HG03097 (cell line): ENCODE measurements at regions not wholly inside any gene's neighbourhood (a gene's known extent, or its start where the extent isn't known, plus 50 kb on each side); places are given as distances from the start of the nearest gene placed in this dataset.
"Not testable (repeated sequence)": the region's sequence is repeated elsewhere in the genome, so short reads cannot be mapped to it uniquely, and the experiment has no call there.

Experiments
- ATAC-seq: cut with Tn5 transposase; IDR thresholded peaks from one replicate; pipeline ENCODE4 v1.9.1; 2021; ENCODE audit not compliant: unreplicated experiment, low FRiP score

- no peak for ATAC-seq
Observed at GRCh38 chr2:144654523-144654922, 134.6 kb upstream of the ZEB2 start.

DNA sequence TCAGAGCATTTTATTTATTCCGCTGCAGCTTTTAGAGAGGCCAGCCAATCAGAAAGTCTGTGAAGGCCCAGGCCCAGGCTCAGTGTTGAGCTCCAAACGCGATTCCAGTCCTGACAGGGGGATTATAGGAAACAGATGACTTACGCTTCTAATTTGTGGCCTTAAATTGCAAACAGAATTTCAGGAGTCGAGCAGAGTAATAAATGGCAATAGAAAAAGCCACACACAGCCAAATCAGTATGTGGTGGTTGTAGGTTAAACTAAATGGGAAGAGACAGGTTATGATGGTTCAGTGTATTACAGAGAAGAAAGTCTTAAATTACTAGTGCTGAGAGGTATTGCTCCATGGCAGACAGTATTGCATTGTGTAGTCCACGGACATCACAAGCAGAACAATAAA is 131.0 kb upstream of the ZEB2 start:
- no peak for ATAC-seq

DNA sequence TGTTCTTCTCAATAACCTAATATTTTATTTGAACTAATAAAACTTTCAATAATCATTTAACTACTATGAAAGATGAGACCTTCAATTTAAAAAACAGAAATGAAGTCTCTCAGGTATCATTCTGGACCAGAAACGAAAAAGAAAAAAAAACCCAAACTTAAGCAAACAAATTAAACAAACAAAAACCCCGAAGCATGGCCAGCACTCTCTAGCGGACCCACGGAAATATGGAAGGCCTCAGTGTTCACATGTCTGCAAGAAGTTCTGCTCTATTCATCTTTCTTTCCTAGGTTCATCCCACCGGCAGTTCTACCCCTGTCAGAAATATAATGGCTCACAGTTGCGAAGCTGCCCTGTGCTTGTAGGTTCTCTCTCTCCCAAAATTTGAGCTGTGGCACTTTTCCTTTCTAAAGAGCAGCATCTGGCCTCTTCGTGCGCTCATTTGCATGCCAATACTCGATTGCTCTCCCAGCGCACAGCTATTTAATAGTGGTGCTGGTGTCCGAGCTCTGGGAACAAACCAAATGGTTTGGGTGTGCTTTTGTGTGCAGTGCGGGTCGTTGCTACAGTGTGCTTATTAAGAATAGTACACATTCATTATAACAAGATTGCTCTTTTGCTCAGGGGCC is 129.0 kb upstream of the ZEB2 start:
- no peak for ATAC-seq

- no peak for ATAC-seq
Observed at GRCh38 chr2:144645083-144645778, 125.3 kb upstream of the ZEB2 start.

DNA sequence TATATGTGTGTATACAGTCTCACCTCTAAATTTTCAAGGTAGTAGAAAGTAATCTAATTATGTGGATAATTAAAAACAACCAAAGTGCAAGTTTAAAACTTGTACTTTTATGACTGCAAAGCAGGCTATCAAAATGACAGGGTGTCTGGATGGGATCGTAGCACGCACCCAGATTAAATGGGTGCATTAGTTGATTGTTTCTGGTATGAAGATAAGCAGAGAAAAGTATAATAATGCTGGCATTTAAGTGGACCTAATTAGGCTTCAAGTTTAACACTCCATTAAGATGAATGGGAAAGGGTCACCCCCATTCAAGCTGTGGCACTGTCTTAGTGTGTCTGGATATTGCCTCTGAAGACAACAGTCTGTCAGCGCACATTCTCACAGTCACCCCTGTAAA is 124.6 kb upstream of the ZEB2 start:
- no peak for ATAC-seq

- no peak for ATAC-seq
Observed at GRCh38 chr2:144643537-144644336, 123.8 kb upstream of the ZEB2 start.

GRCh38 chr2:144642856-144643255 is 122.9 kb upstream of the ZEB2 start:
- no peak for ATAC-seq

- no peak for ATAC-seq
Observed at GRCh38 chr2:144642131-144642530, 122.2 kb upstream of the ZEB2 start.

DNA sequence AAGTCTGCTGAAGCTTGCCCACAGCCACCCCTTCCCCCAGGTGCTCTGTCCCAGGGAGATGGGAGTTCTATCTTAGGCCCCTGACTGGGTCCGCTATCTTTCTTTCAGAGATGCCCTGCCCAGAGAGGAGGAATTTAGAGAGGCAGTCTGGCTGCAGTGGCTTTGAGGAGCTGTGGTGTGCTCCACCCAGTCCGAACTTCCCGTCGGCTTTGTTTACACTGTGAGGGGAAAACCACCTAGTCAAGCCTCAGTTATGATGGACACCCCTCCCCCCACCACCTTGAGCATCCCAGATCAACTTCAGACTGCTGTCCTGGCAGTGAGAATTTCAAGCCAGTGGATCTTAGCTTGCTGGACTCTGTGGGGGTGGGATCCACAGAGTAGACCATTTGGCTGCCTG is 118.3 kb upstream of the ZEB2 start:
- not testable (repeated sequence) for ATAC-seq

DNA sequence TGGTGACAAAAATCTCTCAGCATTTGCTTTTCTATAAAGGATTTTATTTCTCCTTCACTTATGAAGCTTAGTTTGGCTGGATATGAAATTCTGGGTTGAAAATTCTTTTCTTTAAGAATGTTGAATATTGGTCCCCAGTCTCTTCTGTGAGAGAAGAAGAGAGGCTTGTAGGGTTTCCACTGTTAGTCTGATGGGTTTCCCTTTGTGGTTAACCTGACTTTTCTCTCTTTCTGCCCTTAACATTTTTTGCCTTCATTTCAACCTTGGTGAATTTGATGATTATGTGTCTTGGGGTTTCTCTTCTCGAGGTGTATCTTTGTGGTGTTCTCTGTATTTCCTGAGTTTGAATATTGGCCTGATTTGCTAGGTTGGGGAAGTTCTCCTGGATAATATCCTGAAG is 116.9 kb upstream of the ZEB2 start:
- ATAC-seq, result not testable (repeated sequence)

GRCh38 chr2:144632809-144633208 is 112.9 kb upstream of the ZEB2 start:
- ATAC-seq, result no peak

DNA sequence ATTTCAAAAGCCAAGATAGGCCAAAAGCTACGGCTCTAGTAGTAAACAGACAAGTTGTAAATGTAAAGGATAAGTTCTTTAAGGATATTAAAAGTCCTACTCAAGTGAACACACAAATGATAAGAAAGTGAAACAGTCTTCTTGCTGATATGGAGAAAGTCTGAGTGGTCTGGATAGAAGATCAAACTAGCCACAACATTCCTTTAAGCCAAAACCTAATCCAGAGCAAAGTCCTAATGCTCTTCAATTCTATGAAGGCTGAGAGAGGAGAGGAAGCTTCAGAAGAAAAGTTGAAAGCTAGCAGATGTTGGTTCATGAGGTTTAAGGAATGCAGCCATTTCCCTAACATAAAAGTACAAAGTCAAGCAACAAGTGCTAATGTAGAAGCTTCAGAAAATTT is 111.7 kb upstream of the ZEB2 start:
- no peak for ATAC-seq

DNA sequence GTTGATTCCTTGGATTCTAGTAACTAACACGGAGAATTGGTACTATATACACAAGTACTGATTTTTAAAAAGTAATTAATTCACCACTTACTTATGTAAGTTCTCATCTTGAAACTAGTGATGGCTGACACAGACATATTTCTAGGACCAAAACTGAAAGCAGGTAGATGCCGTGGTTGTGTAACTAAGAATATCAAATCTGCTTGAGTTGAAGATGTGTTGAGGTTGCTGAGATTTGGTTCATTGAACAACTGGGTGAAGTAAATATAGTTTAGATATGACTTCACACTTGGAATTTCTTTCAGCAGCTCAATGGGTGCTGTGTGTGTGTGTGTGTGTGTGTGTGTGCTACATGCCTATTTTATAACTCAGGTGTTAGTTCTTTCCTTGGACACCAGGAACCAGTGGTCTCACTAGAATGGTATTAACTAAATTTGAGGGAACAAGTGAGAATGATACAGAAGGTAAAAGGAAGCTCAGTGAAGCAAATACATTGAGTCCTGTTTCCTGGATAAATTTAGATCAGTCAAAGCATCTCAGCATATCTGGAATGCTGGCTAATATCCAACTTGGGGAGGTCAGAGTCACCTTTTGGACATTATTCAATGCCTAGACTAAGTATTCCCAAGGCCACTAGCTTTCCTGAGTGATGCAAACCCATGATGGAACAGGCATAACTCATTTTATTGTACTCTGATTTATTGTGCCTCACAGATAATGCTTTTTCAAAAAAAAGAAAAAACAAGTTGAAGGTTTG is 110.7 kb upstream of the ZEB2 start:
- peak; percentile 92 for ATAC-seq

DNA sequence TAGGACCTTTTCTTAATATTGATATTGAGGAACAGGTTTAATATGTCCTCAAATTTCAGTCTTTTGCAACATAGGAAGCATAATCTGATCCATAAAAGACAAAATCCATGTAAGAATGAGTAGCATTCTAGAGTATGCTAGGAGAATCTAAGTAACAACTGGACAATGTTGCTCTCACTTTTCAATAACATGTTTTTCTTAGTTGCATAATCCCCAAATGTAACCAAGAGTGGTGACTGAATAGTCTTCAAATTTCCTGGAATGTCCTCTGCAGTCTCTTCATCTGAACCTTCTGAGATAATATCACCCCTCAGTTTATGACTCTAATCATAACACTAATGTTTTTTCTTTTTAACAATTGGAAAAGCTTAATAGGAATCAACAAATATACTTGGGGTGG is 110.0 kb upstream of the ZEB2 start:
- ATAC-seq, result no peak

DNA sequence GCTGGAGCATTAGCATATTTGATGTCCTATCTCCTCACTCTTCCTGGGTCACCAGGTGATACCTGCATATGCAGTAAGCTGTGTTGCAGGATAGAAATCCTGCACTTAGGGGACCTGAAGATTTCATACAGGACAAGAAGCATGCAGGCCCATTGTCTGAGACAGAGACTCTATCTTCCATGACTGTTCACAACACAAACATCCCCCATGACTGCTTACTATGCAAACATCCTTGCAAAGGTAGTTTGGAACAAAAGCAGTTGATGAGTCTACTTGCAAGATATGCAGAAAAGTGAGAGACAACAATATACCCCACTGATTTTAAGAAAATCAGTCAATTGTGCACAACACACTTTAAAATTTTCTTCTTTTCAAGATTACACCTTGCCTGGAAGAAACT is 108.6 kb upstream of the ZEB2 start:
- no peak for ATAC-seq

GRCh38 chr2:144625626-144626025 is 105.7 kb upstream of the ZEB2 start:
- ATAC-seq, result no peak

DNA sequence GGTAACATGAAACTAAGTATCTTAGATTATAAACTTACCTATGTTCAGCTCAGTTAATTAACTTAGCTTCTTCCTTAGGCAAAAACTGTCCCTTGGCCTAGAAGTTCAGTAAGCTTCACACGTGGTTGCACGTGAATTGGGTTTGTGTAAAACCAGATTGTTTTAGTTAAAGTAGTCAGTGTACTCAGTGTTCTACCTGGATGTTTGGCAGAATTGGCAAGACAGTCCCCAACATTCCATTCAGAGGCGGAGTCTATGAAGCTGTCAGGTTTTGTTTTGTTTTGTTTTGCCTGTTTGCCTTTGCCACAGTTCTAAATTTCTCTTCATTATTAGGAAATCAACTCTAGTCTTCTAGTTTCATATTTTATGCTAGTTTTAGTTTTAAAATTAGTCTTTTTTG is 105.3 kb upstream of the ZEB2 start:
- ATAC-seq, result no peak

GRCh38 chr2:144624451-144624850 is 104.5 kb upstream of the ZEB2 start:
- ATAC-seq, result no peak

DNA sequence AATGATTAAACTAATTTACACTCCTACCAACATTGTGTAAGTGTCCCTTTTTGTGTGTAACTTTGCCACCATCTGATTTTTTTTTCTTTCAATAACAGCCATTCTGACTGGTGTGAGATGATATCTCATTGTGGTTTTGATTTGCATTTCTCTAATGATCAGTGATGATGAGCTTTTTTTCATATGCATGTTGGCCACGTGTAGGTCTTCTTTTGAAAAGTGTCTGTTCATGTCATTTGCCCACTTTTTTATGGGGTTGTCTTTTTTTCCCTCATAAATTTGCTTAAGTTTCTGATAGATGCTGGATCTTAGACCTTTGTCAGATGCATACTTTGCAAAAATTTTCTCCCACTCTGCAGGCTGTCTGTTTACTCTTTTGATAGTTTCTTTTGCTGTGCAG is 102.5 kb upstream of the ZEB2 start:
- not testable (repeated sequence) for ATAC-seq

DNA sequence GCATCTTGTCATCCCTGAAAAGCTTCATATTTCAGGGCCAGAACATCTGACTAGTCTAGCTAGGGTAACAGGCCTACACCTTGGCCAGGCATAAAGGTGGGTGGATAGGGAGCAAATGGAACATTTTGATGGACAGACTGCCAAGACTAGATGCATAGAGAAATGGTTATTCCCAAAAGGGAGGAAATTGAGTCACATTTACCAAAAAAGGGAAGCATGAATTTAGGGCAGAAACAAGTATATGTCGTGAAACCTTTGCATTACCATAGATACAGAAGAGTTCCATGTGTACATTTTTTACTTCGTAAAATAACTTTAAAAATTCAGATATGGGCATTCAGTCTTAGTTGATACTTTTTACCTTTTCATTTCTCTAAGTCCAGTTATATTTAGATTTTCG is 101.3 kb upstream of the ZEB2 start:
- no peak for ATAC-seq

DNA sequence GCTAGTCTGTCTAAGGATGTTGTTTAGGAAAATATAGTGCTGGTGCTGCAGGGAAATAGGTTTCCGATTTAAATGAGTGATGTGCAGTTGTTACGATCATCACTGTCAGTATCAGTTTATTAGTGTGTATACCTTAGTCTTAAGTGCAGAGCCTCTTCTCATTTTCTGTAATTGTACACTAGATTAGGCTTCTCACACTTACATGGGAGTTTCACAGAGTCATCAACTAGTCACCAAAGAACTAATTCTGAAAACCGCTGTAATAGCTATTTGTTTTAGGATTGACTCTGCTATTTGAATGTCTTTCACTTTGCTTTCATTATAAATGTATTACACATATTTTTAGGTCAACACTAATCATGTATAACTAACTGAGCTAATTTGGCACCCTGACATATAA is 99.8 kb upstream of the ZEB2 start:
- no peak for ATAC-seq
